Esophagus muscularis mucosa (tissue), 4 donors: ENCODE measurements at regions not wholly inside any gene's neighbourhood (a gene's known extent, or its start where the extent isn't known, plus 50 kb on each side); places are given as distances from the start of the nearest gene placed in this dataset.

Experiments
- EP300 ChIP-seq: sonication (generic); formaldehyde crosslinking; IDR thresholded peaks from one replicate; pipeline ENCODE4 v1.6.1; 2017; ENCODE audit warnings: antibody characterized with exemption
- POLR2A ChIP-seq: fragments of 450-650 bp; IDR thresholded peaks from one replicate; pipeline ENCODE4 v1.6.1; 2017; ENCODE audit warnings: antibody characterized with exemption, moderate library complexity, mild to moderate bottlenecking, low read depth
- POLR2AphosphoS5 ChIP-seq, 2 donors: sonication (generic); formaldehyde crosslinking; IDR thresholded peaks; one replicate each; pipeline ENCODE4 v1.6.1; 2017; ENCODE audit warnings: antibody characterized with exemption in 2 of 2
- TF ChIP-seq, protein P1 (sequence below), 3 experiments: fragments of 200-600 bp in 2 of 3; fragments of 450-650 bp in 1 of 3; sonication (generic) in 2 of 3; IDR thresholded peaks; one replicate each; pipeline ENCODE4 v1.5.1; 2017 to 2019; ENCODE audit warnings: antibody characterized with exemption in 3 of 3, mild to moderate bottlenecking in 2 of 3, moderate library complexity in 1 of 3

DNA sequence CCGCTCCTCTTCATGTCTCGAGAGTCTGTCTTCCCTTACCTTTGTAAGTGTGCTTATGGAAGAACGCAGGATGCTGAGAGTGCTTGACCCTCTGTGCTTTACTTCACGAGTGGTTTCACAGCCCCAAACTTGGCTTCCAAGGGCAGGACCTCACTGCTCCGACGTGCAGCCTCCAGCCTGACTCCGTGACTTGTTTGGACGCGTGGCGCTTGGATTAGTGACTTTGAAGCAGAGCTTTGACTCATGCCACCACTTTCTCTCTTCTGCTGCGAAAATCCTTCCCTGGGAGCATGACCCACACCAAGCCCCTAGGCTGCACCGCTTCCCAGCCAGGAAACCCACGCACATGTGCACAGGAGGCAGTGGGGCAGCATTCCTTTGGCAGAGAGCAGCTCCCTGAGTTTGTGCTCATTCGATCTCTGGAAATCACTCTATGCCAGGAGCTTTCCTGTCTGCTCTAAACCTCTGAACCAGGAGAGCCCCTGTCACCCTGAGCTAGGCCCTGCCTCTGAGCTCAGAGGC is 207.8 kb upstream of the HS6ST1 start:
- TF ChIP-seq POLR2AphosphoS5 (IDR thresholded peaks at IDR 0.05) (no peak), POLR2A (no peak), EP300 (no peak)
- TF ChIP-seq, protein P1, sequence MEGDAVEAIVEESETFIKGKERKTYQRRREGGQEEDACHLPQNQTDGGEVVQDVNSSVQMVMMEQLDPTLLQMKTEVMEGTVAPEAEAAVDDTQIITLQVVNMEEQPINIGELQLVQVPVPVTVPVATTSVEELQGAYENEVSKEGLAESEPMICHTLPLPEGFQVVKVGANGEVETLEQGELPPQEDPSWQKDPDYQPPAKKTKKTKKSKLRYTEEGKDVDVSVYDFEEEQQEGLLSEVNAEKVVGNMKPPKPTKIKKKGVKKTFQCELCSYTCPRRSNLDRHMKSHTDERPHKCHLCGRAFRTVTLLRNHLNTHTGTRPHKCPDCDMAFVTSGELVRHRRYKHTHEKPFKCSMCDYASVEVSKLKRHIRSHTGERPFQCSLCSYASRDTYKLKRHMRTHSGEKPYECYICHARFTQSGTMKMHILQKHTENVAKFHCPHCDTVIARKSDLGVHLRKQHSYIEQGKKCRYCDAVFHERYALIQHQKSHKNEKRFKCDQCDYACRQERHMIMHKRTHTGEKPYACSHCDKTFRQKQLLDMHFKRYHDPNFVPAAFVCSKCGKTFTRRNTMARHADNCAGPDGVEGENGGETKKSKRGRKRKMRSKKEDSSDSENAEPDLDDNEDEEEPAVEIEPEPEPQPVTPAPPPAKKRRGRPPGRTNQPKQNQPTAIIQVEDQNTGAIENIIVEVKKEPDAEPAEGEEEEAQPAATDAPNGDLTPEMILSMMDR (IDR thresholded peaks at IDR 0.05) = no peak
